Body of pancreas (tissue), 4 donors: ENCODE measurements at regions not wholly inside any gene's neighbourhood (a gene's known extent, or its start where the extent isn't known, plus 50 kb on each side); places are given as distances from the start of the nearest gene placed in this dataset.

Experiments used
- ATAC-seq: fragments of 150-250 bp; one replicate; pipeline ENCODE4 v1.9.1; 2016
- DNase-seq, 4 donors: peaks; one replicate each; pipeline ENCODE4 v3.0.0-alpha.2; 2019
- H3K27ac ChIP-seq, 4 donors: fragments of 200-600 bp; sonication (generic); 1 replicate in 3 of 4; 2 replicates in 1 of 4; pipeline versions ENCODE4 v1.5.1 to v1.6.1; 2016 to 2019; ENCODE audit warnings: mild to moderate bottlenecking in 1 of 4, mixed read lengths in 1 of 4, moderate library complexity in 1 of 4
- H3K27me3 ChIP-seq, 2 donors: fragments of 200-600 bp; sonication (generic); one replicate each; pipeline ENCODE4 v1.6.0; 2016; ENCODE audit warnings: mild to moderate bottlenecking in 1 of 2
- H3K36me3 ChIP-seq, 2 donors: fragments of 200-600 bp; sonication (generic); replicated peaks in 1 of 2; 2 replicates each; pipeline ENCODE4 v1.5.1; 2016; ENCODE audit warnings: low read depth in 2 of 2; ENCODE audit not compliant: insufficient read depth in 1 of 2
- H3K4me1 ChIP-seq: fragments of 200-600 bp; sonication (generic); one replicate; pipeline ENCODE4 v1.6.0; 2016
- H3K4me3 ChIP-seq, 2 donors: fragments of 200-600 bp; sonication (generic); 1 replicate in 1 of 2; 2 replicates in 1 of 2; pipeline ENCODE4 v1.5.1; 2016 to 2019
- H3K9me3 ChIP-seq, 3 donors: fragments of 200-600 bp; sonication (generic); 1 replicate in 2 of 3; 2 replicates in 1 of 3; pipeline ENCODE4 v1.5.1; 2016
- POLR2A ChIP-seq, 3 donors: fragments of 450-650 bp; IDR thresholded peaks; one replicate each; pipeline ENCODE4 v1.6.1; 2016; ENCODE audit warnings: antibody characterized with exemption in 3 of 3, mild to moderate bottlenecking in 2 of 3
- WGBS, 2 donors: methylation state at CpG; one replicate each; pipeline ENCODE4 v1.1.5; 2017; 5-methylcytosine and 5-hydroxymethylcytosine counted together
- intact Hi-C: fragments of 100-400 bp; cut with DNase I; formaldehyde crosslinking; loops from one replicate; pipeline ENCODE4 v1.15.1; 2023
- TF ChIP-seq, protein P1 (sequence below), 7 experiments: fragments of 450-650 bp in 4 of 7; fragments of 200-600 bp in 3 of 7; sonication (generic) in 3 of 7; IDR thresholded peaks; one replicate each; pipeline ENCODE4 v1.5.1; 2016 to 2019; ENCODE audit warnings: antibody characterized with exemption in 7 of 7

- no peak overlapping the region for H3K4me3 ChIP-seq
- 50 to 52% methylated on average over 4 of the region's 4 CpGs for WGBS, 2 donors
- TF ChIP-seq, protein P1, sequence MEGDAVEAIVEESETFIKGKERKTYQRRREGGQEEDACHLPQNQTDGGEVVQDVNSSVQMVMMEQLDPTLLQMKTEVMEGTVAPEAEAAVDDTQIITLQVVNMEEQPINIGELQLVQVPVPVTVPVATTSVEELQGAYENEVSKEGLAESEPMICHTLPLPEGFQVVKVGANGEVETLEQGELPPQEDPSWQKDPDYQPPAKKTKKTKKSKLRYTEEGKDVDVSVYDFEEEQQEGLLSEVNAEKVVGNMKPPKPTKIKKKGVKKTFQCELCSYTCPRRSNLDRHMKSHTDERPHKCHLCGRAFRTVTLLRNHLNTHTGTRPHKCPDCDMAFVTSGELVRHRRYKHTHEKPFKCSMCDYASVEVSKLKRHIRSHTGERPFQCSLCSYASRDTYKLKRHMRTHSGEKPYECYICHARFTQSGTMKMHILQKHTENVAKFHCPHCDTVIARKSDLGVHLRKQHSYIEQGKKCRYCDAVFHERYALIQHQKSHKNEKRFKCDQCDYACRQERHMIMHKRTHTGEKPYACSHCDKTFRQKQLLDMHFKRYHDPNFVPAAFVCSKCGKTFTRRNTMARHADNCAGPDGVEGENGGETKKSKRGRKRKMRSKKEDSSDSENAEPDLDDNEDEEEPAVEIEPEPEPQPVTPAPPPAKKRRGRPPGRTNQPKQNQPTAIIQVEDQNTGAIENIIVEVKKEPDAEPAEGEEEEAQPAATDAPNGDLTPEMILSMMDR (IDR thresholded peaks at IDR 0.05): no peak
- no peak for TF ChIP-seq POLR2A (IDR thresholded peaks at IDR 0.05)
- no peaks in the 10 kb centered on the region for H3K36me3 ChIP-seq
- no peak overlapping the region for H3K27ac ChIP-seq
- no peaks in the 10 kb centered on the region for H3K4me1 ChIP-seq
- DNase-seq: no peak
- no peaks in the 10 kb centered on the region for H3K9me3 ChIP-seq
- H3K27me3 ChIP-seq: no peaks in the 10 kb centered on the region
- intact Hi-C loops: no loop called here
- ATAC-seq: no peak
Measured at GRCh38 chr3:110910346-110910955, 161.2 kb upstream of the NECTIN3 start.

DNA sequence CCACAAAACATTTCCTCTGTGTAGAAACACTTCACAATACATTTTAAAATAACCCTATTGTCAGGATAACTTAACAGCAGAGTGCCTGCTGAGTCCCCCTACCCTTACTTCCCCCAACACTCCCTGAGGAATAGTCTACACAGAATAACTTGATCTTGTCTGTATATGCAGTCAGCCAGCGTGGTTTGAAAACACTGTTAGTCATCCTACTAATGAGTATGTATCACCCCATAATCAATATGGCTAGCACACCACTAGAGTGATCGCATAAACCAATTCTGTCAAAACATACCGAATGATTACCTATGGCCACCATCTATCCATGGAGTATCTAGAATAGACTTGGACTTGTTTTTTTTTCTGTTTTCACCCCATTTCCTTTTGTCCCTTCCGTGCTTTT is 152.7 kb upstream of the NECTIN3 start:
- TF ChIP-seq, protein P1 (IDR thresholded peaks at IDR 0.05): no peak
- TF ChIP-seq POLR2A (IDR thresholded peaks at IDR 0.05): no peak
- Histone ChIP-seq H3K36me3 (no peaks in the 10 kb centered on the region), H3K27ac (no peak overlapping the region), H3K4me1 (no peaks in the 10 kb centered on the region), H3K4me3 (no peak overlapping the region), H3K9me3 (no peaks in the 10 kb centered on the region), H3K27me3 (no peaks in the 10 kb centered on the region)
- WGBS, 2 donors: 84 to 87% methylated on average over 4 of the region's 4 CpGs
- no peak for ATAC-seq
- DNase-seq: no peak
- intact Hi-C loops: no loop called here

DNA sequence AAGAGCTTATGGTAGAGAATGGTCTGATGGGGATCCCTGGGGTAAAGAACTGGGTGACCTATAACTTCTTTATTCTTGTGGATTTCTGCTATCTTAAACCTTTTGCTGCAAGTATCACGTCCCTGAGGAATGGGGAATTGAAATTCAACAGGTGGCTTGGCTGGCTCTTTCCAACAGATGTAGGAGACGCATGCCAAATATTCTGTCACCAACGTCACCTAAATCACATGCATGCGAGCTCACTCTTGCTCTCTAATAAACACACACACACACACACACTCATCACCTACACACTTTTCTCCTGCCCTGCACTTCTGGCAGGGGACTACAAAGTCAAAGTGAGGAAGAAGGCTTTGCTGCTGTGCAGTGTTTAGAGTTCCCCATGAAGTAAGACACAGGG is 145.8 kb upstream of the NECTIN3 start:
- no peak overlapping the region for H3K4me3 ChIP-seq
- no peaks in the 10 kb centered on the region for H3K9me3 ChIP-seq
- H3K36me3 ChIP-seq: no peaks in the 10 kb centered on the region
- ATAC-seq (peak; percentile 67), DNase-seq (peak; percentile 22 to 65 (median 55))
- H3K27ac ChIP-seq: no peak overlapping the region
- H3K4me1 ChIP-seq: peaks cover 5% of the 10 kb centered on the region
- intact Hi-C loops: no loop called here
- no peak for TF ChIP-seq POLR2A (IDR thresholded peaks at IDR 0.05)
- 34 to 53% methylated on average over 4 of the region's 4 CpGs for WGBS, 2 donors
- H3K27me3 ChIP-seq: no peaks in the 10 kb centered on the region

- H3K36me3 ChIP-seq: no peaks in the 10 kb centered on the region
- no peaks in the 10 kb centered on the region for H3K27me3 ChIP-seq
- WGBS, 2 donors: 80 to 94% methylated on average over 1 of the region's 1 CpG
- H3K4me3 ChIP-seq: no peak overlapping the region
- DNase-seq (no peak), ATAC-seq (no peak)
- TF ChIP-seq, protein P1 (IDR thresholded peaks at IDR 0.05): no peak
- no peak for TF ChIP-seq POLR2A (IDR thresholded peaks at IDR 0.05)
- no peak overlapping the region for H3K27ac ChIP-seq
- H3K9me3 ChIP-seq: no peaks in the 10 kb centered on the region
- intact Hi-C loops: no loop called here
- peaks cover 5% of the 10 kb centered on the region for H3K4me1 ChIP-seq
Measured at GRCh38 chr3:110928016-110928662, 143.5 kb upstream of the NECTIN3 start.

DNA sequence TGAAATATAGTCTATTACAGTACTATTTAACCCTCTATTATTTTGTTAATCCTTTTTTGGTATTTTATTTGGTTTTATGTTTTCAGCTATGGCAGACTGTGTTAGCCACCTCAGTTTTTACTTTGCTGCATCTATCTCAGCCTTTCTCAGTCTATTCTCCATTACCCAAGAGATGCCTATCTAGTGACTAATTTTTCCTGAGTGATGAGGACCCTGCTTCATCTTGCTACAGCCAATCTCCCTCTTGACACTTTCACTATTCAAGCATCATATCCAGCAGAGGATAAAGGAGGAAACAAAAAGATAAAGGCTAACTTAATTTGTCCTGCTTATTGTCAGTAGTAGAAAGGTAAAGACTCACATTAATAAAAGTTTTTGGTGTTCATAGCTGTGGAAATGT is 141.8 kb upstream of the NECTIN3 start:
- Histone ChIP-seq H3K4me3 (no peak overlapping the region), H3K27me3 (no peaks in the 10 kb centered on the region), H3K36me3 (no peaks in the 10 kb centered on the region), H3K27ac (no peak overlapping the region), H3K9me3 (no peaks in the 10 kb centered on the region), H3K4me1 (peaks cover 5% of the 10 kb centered on the region)
- ATAC-seq (no peak), DNase-seq (no peak)
- TF ChIP-seq, protein P1 (IDR thresholded peaks at IDR 0.05): no peak
- TF ChIP-seq POLR2A (IDR thresholded peaks at IDR 0.05): no peak
- intact Hi-C loops: no loop called here
